Prostate gland (tissue), 2 donors: ENCODE measurements at regions not wholly inside any gene's neighbourhood (a gene's known extent, or its start where the extent isn't known, plus 50 kb on each side); places are given as distances from the start of the nearest gene placed in this dataset.

ENCODE experiments used
- DNase-seq: peaks from one replicate; pipeline ENCODE4 v3.0.0-alpha.2; 2019; ENCODE audit warnings: low spot score
- H3K27ac ChIP-seq, 2 donors: fragments of 200-600 bp; sonication (generic); 2 replicates each; pipeline ENCODE4 v1.5.1; 2017 to 2019
- H3K27me3 ChIP-seq: fragments of 200-600 bp; sonication (generic); replicated peaks from 2 replicates; pipeline ENCODE4 v1.5.1; 2019; ENCODE audit not compliant: insufficient read depth
- H3K36me3 ChIP-seq, 2 donors: fragments of 200-600 bp; sonication (generic); 1 replicate in 1 of 2; 2 replicates in 1 of 2; pipeline versions ENCODE4 v1.5.1 to v1.8.1; 2017 to 2019
- H3K4me1 ChIP-seq: fragments of 200-600 bp; sonication (generic); replicated peaks from 2 replicates; pipeline ENCODE4 v1.5.1; 2019
- H3K4me3 ChIP-seq, 2 donors: fragments of 200-600 bp; sonication (generic); 2 replicates each; pipeline ENCODE4 v1.5.1; 2017 to 2019
- H3K9me3 ChIP-seq: fragments of 200-600 bp; sonication (generic); 2 replicates; pipeline ENCODE4 v1.5.1; 2017
- CTCF ChIP-seq, 4 experiments: fragments of 200-600 bp in 2 of 4; fragments of 450-650 bp in 2 of 4; sonication (generic) in 2 of 4; IDR thresholded peaks; 1 replicate in 3 of 4; 2 replicates in 1 of 4; pipeline ENCODE4 v1.5.1; 2016 to 2019; ENCODE audit warnings: antibody characterized with exemption in 4 of 4, mild to moderate bottlenecking in 2 of 4, moderate library complexity in 2 of 4
- POLR2A ChIP-seq: fragments of 450-650 bp; IDR thresholded peaks from one replicate; pipeline ENCODE4 v1.6.1; 2016; ENCODE audit warnings: antibody characterized with exemption, mild to moderate bottlenecking
- POLR2AphosphoS5 ChIP-seq: sonication (generic); formaldehyde crosslinking; IDR thresholded peaks from one replicate; pipeline ENCODE4 v1.6.1; 2017; ENCODE audit warnings: antibody characterized with exemption
- WGBS: methylation state at CpG from one replicate; pipeline ENCODE4 v1.1.5; 2018; 5-methylcytosine and 5-hydroxymethylcytosine counted together
- intact Hi-C: fragments of 100-400 bp; cut with DNase I; formaldehyde crosslinking; loops from one replicate; pipeline ENCODE4 v1.14.2; 2022

DNA sequence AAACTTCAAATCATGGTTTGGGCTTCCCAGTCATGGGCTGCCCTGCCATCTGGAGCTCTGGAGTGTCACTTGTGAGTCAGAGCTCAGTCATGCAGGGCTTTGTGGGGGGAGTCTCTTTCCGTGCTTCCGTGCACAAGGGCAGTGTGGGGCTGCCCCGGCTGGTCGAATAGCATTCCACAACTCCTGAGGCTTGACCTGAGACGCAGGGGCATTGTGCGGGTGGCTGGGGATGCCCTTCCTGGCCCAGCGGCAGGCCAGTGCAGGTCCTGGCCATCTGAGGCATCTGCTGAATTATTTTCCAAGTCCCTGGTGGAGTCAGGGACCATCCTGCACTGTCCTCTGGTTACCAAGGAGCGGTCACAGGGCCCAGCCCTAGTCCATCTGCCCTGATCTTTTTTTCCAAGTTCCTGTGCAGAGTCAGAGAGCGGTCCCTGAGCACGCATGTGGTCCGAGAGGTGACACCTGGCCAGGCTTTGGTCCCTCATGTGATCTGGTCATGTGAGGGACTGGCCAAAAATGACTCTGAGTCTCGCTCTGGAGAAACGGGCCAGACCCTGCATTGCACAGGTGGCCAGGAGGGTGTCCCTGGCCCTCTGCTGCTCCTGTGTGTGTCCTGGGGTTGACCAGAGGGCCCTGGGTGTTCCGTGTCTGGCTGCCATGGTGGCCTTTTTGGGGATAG, 167.0 kb upstream of the ALG10B start:
- Histone ChIP-seq H3K36me3 (no peaks in the 10 kb centered on the region), H3K27ac (no peak overlapping the region), H3K9me3 (no peaks in the 10 kb centered on the region), H3K27me3 (no peaks in the 10 kb centered on the region), H3K4me3 (no peak overlapping the region), H3K4me1 (no peaks in the 10 kb centered on the region)
- intact Hi-C loops = no loop called here
- TF ChIP-seq POLR2A (no peak), CTCF (IDR thresholded peaks at IDR 0.05) (no peak), POLR2AphosphoS5 (no peak)
- no peak for DNase-seq
- WGBS = 89% methylated on average over 14 of the region's 14 CpGs

GRCh38 chr12:38151991-38152700, 164.4 kb upstream of the ALG10B start:
- 88% methylated on average over 39 of the region's 39 CpGs for WGBS
- intact Hi-C loops = no loop called here
- no peaks in the 10 kb centered on the region for H3K9me3 ChIP-seq

DNA sequence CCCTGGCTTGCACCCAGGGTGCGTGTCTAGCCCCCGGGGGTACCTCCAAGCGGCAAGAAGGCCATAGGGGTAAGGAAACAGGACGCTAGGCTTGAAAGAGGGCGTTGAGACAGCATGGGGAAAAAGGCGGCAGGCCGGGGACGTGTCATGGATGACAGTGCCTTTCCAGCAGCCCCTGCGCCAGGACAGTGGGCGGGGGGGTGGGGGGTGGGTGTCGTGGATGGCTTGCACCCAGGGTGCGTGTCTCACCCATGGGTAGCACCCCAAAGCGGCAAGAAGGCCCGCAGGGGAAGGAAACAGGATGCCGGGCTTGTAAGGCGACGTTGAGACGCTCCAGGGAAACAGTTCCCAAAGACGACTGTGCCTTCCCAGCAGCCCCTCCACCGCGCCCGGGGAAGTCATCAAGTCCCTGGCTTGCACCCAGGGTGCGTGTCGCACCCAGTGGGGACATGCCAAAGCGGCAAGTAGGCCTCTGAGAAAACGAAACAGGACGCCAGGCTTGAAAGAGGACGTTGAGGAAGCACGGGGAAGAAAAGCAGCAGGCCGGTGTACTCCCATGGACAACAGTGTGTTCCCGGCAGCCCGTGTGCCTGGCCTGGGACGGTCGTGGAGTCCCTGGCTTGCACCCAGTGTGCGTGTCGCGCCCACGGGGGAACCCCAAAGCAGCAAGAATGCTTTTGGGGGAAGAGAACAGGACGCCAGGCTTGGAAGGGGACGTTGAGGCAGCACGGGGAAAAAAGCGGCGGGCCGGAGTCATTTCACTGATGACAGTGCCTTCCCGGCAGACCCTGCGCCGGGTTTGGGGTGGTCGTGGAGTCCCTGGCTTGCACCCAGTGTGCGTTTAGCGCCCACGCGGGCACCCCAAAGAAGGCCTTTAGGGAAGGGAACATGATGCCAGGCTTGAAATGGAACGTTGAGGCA, 163.5 kb upstream of the ALG10B start:
- Histone ChIP-seq H3K4me1 (no peaks in the 10 kb centered on the region), H3K36me3 (no peaks in the 10 kb centered on the region), H3K9me3 (no peaks in the 10 kb centered on the region), H3K4me3 (no peak overlapping the region), H3K27me3 (no peaks in the 10 kb centered on the region), H3K27ac (no peak overlapping the region)
- TF ChIP-seq POLR2A = no peak
- TF ChIP-seq CTCF (IDR thresholded peaks at IDR 0.05) = no peak
- no peak for TF ChIP-seq POLR2AphosphoS5
- DNase-seq = no peak
- intact Hi-C loops = no loop called here
- WGBS = 87% methylated on average over 53 of the region's 53 CpGs

More at GRCh38 chr12:38151991-38152700, 164.4 kb upstream of the ALG10B start:
- no peak overlapping the region for H3K4me3 ChIP-seq
- TF ChIP-seq POLR2A (no peak), POLR2AphosphoS5 (no peak), CTCF (IDR thresholded peaks at IDR 0.05) (no peak)
- no peaks in the 10 kb centered on the region for H3K4me1 ChIP-seq
- H3K36me3 ChIP-seq = no peaks in the 10 kb centered on the region
- H3K27ac ChIP-seq = no peak overlapping the region
- H3K27me3 ChIP-seq = no peaks in the 10 kb centered on the region
- DNase-seq = no peak

DNA sequence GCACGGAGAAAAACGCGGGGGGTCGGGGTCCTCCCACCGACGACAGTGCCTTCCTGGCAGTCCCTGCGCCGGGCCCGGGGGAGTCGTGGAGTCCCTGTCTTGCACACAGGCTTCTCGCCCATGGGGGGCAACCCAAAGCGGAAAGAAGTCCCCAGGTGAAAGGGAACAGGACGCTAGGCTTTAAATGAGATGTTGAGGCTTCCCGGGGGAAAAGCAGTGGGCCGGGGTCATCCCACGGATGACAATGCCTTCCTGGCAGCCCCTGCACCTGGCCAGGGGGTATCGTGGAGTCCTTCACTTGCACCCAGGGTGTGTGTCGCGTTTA, 162.9 kb upstream of the ALG10B start:
- Histone ChIP-seq H3K9me3 (no peaks in the 10 kb centered on the region), H3K4me3 (no peak overlapping the region), H3K36me3 (no peaks in the 10 kb centered on the region), H3K27ac (no peak overlapping the region), H3K4me1 (no peaks in the 10 kb centered on the region), H3K27me3 (no peaks in the 10 kb centered on the region)
- intact Hi-C loops = no loop called here
- 84% methylated on average over 19 of the region's 19 CpGs for WGBS
- no peak for DNase-seq
- TF ChIP-seq POLR2AphosphoS5 (no peak), CTCF (IDR thresholded peaks at IDR 0.05) (no peak), POLR2A (no peak)
